ENCODE measurements at regions not wholly inside any gene's neighbourhood (a gene's known extent, or its start where the extent isn't known, plus 50 kb on each side); places are given as distances from the start of the nearest gene placed in this dataset.

DNA sequence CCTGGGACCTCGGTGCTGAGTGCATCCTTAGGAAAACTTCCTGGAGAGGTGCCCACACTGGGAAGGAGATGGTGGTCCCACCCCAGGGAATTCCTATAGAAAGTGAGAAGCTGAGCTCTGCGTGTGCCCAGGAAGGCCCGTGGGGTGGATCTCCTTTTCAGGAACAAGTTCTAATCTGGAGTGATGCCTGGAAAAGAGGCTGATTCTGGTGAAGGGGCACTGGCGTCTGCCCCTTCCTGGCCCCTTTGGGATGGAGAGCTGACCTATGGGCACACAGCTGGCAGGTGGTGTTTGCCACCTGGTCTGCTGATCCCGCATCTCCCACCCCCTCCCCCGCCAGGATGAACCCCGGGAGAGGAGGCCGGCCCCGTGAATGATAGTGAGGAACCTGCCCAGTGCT is 142.0 kb upstream of the RTL1 start:
- DNase-seq (ENCODE audit: low read depth in 2 of 2): no peak

DNA sequence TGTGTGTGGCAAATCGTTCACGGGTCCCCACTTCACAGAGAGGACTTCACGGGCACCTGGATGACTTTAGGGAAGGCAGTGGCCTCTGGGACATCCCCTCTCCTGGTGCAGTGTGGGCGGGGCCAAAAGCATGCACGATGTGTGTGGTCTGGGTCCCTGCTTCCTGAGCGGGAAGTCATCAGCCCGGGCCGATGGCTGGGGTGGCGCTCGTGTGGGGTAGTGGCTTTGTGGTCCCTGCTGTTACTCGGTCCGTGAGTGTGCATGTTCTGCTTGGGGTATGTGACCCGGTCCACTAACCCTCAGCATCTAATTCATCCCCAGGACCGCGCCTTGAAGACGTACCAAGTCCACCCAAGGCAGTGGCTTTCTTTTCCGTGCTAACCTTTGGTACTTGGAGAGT is 142.5 kb upstream of the RTL1 start:
- DNase-seq (ENCODE audit: low read depth in 2 of 2): no peak

DNA sequence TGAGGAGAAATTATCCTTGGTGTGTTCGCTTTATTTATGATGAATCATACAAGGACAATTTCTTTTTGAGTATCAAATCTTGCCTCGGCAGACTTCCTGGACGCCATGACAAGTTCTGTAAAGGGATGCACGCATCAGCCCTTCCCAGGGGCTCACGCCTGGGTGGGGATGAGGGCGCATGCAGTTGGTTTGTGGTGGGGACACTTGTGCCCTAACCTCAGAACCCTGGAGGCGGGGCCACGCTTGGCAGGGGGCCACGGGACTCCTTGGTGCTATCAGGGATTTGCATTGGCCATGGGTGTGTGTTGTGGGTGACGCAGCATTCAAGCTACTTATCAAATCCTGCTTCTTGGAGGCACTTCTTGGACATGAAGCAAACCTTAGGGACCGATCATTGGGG is 143.8 kb upstream of the RTL1 start:
- DNase-seq (ENCODE audit: low read depth in 2 of 2): no peak

DNA sequence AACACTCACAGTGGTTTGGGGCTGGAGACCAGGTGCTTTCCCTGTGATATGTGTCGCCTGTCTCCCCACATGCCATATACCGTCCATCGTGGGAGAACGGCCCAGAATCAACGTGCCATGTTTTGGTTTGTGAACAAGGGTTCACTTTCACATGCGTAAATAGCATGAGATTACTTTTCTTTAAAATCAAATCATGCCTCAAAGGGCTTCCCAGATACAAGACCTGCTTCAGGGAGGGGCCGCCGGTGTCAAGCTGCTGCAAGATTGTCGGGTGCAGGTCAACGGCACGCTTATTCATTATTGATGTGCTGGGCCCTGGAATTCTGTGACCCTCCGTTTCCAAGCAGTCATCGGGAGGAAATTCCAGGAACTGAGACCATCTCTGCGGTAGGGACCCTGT is 145.2 kb upstream of the RTL1 start:
- no peak for DNase-seq (ENCODE audit: low read depth in 2 of 2)

DNA sequence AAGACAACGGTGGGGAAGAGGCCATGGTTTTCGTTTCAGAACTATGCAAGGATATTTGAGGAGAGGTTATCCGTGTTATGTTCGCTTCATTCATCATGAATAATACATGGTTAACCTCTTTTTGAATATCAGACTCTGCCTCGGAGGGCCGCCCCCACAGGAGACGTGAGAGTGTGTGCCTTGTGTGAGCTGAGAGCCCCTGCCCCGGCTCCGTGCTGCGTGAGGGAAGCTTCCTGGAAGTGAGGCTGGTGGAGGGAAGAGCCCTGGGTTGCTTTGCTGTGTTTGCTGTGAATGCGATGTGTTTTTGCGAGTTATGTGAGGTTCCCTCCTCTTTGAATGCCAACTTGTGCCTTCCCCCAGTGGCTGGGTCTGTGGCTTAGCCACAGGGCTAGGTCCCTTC is 146.0 kb upstream of the RTL1 start:
- no peak for DNase-seq (ENCODE audit: low read depth in 2 of 2)

DNA sequence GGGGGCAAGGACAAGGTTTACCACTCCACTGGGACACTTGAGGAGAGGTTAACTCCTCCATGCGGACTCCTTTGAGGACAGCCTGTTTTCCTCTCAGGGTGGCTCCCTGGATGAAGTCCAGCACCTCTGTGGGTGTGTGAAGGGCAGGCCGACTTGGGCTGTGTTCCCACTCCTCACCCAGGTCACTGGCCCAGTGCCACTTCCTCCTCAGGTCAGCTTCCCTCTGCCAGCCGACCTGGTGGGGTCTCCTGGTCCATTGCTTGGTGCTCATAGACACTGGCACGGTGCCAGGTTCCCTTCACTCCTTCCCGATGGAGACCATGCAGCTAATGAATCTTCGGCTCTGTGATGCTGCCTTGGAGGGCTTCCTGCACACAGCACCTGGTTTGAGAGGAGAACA is 146.4 kb upstream of the RTL1 start:
- no peak for DNase-seq (ENCODE audit: low read depth in 2 of 2)

DNA sequence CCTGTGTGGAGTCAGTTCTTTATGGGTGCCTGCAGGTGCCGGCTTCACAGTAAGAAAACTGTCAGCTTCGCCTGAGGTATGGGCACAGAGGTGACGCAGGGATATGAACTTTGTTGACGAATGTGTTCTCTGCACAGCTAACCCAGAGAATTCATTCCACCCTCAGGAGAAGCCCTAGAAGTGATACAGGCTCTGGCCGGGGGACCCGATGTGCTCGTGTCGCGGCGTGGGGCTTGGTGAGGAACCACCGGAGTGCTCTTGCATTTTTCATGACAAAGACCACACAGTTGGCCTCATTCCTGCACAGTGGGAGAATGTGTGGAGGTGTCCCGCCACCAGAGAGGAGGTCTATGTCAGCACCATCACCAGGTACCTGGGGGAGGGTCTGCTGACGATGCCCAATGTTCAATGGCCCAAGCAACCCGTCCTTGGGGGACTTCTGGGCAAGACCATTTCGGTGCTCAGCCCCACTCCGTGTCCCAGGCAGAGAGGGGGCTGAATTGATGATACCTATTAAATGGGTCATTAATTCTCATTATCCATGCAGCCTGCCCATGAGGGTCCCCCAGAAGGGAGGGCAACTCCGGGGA is 147.5 kb upstream of the RTL1 start:
- no peak for DNase-seq (ENCODE audit: low read depth in 2 of 2)

DNA sequence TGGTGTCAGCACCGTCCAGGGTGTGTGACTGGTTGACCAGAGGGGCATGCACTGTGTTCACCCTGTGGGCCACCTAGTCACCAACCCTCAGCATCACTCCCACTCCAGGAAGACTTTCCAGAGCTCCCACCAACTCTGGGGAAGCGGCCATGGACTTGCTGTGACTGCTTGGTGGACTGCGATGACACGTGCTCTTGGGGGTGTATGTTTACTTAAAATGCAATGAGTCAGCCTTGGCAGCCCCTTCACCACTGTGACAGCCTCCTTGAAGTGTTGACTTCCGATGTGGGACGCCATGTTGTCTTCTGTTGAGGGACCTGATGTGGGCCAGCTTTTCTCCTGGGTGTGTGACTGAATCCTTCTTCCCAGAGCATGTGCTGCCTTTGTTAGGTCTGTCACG is 151.1 kb upstream of the RTL1 start:
- DNase-seq (ENCODE audit: low read depth in 2 of 2): no peak

DNA sequence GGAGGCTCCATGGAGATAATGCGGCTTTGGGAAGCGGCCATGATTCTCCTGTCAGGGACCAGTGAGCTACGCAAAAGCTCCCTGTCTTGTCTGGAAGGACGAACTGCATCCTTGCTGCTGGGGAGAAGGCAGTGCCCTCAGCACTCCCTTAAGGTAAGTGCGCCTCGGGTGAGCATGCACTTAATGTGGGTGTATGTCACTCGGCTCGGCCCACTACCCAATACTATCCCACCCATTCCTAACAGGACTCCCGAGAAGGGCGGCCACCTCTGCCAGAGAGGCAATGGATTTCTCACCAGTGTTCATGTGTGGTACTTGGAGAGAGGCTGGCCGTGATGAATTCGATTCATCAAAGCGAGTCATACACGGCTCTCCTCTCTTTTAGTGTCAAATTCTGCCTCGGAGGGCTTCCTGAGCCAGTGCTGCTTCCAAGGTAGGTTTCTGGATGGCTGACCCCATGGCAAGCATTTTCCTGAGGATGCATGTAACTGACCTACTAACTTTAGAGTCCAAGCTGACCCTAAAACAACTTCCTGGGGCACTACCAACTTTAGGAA is 151.7 kb upstream of the RTL1 start:
- DNase-seq (ENCODE audit: low read depth in 2 of 2): no peak

DNA sequence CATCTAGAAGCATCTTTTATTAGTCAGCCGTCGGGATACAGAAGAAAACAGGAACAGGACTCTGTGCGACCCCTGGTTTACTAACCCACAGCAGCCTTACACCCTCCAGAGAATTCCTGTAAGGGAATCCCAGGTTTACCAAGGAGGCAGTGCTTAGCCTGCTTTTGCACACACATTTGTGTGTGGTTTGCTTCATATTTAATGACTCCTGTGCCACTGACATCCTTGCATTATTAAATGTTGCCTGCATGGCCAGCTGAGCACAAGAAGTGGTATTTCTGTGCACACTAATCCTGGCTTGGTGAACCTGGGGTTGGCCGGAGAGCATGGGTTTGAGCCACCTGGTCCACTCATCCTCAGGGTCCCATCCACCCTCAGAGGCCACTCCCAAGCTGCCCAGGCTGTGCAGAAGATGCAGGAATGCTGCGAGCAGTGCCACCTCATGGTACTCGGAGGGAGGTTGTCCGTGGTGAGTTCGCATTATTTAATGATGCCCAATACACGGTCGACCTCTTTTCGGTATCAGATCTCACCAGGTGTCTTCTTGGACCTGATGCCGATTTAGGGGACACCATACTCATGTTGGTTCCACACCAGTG is 152.4 kb upstream of the RTL1 start:
- no peak for DNase-seq (ENCODE audit: low read depth in 2 of 2)

DNA sequence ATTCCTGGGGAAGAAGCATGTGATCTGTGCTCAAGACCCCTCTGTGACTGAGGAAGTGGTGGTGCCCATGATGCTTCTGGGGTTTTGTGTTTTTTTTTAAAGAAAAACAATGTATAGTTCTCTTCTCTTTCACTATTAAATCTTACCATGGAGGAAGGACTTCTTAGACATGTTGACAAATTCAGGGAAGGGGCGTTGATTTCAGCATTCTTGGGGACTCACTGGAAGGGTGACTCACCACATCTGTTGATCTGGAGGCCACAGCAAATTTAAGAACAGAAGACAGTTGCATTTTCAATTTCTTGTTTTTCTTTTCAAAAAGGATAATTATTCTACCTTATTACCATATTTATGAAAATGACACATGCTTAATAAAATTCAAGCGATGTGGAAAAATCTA is 152.9 kb upstream of the RTL1 start:
- no peak for DNase-seq (ENCODE audit: low read depth in 2 of 2)

DNA sequence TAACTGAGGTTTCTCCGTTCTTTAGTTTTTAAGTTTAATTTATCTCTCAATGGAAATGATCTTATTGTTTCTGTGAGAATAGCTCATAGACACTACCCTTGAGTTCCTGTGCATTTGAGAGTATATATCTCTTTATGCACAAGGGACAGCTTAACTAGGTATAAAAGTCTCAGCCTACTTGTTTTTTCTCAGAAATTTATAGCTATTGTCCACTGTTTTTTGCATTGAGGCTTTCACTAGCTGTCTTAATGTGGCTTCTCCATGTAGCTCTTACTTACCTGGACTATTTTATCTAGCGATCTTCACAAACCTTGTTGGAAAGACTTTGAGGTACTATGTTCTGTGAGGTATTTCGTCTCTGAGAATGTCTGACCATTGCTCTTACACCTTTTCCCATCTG is 153.9 kb upstream of the RTL1 start:
- no peak for DNase-seq (ENCODE audit: low read depth in 2 of 2)

DNA sequence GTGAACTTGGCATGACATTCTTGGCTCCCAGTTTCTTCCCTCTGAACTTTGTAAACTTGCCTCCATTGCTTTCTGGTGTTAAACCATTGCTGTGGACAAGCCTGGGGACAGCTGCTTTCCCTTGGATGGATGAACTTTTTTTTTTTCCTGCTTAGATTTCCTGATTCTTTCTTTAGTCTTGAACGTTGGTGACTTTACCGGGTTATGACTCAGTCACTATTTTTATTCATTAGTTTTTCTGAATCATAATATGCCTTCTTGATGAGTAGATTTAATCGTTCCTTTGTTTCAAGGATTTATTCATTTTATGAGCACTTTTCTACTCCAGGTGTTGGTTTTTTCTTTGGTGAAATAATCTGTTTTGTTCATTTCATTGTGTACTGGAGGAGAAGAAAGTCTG is 155.0 kb upstream of the RTL1 start:
- DNase-seq (ENCODE audit: low read depth in 2 of 2): no peak

DNA sequence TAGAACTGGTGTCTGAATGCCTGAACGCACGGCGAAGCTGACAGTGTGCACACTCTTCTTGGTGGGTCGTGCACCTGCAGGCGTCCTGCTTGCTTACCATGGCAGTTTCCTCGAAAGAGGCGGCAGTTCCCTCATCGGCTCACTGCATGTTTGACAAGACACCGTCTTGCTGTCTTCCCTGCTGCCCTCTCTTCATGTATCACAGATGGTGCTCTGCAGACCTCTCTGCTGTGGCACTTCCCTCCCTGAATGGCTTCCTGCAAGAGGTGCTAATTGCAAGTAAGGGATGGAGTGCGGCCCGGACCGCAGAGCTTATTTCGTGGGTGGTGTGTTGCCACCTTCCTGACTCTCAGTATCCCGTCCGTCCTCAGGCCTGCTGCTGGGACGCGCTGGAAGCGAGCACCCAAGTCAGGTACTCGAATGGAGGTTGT is 156.7 kb upstream of the RTL1 start:
- no peak for DNase-seq (ENCODE audit: low read depth in 2 of 2)

DNA sequence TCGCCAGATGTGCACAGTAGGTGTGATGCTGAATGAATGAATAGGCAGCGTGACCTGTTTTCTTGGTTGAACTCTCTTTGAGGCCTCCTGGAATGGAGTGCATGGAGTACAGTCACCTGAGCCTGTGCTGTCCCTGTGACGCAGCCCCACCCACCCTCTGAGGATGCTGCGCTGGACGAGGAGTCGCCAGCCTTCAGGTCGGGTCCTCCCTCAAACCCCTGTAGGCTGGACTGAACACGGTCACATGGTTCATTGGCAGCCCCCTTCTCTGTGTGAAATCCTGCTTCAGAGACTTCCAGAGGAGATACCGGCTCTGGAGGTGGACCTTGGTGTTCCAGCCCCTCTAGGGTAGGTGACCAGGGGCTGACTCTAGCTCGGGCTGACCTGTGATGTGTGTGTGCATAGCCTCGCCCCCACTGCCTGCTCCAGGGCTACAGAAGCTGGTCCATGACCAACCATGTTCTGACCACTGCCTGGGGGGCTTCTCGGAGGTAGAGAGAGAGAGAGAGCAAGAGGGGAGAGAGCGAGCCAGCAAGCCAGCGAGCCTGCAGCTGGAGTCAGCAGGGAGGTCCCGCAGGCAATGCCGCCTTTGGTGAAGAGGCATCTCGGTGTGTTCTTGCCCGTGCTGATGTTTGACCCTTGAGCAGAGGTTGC is 158.0 kb upstream of the RTL1 start:
- DNase-seq (ENCODE audit: low read depth in 2 of 2): no peak

DNA sequence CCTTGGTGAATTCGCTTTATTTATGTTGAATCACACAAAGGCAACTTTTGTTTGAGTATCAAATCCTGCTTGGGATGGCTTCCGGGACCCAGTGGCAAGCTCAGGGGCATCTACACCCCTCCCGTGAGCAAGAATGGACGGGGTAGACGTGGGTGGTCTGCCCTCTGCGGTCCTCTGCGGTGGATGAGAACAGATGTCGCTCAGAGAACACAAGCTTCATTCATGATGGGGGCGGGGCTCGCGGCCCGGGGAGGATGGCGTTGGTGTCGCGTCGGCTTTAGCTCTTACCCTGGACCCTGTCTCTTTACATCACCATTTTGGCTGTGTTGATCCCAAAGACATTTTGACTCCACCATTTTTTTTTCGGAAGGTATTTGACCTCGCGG is 158.5 kb upstream of the RTL1 start:
- DNase-seq (ENCODE audit: low read depth in 2 of 2): no peak

DNA sequence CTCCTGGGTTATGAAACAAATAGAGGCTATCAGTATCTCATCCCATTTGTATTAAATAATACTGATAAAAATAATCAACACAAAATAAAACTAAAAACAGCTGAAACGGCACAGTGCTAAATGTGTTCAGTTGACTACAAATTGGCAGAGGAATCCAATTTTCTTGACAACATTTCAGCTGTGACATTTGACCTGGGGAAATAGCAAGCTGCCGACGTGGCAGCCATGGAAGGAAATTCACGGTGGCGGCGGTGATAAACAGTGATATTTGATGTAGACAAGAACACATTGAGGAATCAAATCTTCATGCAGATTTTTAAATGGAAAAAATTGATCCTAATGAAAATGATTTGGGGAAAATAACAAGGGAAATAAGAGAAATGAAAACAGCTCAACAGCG is 159.1 kb upstream of the RTL1 start:
- DNase-seq (ENCODE audit: low read depth in 2 of 2): no peak

DNA sequence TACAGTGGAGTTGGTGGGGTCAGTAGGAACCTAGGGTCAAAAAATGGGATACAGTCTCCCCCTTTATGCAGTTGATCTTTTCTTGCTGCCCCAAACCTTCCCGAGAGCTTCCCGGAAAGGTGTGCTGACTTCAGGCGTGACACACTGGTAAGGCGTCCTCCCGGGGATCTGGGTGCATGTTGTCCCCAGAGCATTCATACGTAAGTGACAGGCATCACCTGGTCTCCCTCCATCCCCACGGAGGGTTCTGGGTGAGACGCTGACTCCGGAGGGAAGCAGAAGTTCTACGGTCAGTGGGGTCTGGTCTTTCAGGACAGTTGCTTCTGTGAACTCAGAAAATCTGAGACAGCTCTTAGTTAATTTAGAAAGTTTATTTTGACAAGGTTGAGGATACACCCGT is 159.6 kb upstream of the RTL1 start:
- no peak for DNase-seq (ENCODE audit: low read depth in 2 of 2)

DNA sequence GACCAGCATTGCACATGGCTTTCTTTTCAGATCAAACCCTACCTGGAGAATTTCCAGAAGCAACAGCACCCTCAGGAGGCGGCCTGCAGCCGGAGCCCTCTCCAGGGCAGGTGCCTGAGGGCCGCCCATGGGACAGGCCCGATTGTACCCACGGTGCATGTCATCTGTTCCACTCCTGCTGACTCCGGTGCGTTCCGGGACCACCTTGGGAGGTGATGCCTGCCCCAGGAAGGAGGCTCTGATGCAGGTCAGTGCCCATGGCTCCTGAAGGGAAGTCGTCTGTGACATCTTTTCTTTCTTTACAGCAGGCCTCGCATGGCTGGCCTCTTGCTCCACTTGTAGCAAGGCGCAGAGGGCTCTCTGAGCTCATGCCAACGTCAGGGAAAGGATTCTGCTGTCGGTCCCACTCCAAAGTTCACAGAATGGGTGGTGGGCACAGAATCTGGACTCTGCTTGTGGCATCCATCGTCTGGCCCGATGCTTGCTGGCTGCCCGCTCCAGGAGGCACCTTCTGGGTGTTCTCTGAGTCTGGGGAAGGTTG is 160.7 kb upstream of the RTL1 start:
- DNase-seq (ENCODE audit: low read depth in 2 of 2): no peak

DNA sequence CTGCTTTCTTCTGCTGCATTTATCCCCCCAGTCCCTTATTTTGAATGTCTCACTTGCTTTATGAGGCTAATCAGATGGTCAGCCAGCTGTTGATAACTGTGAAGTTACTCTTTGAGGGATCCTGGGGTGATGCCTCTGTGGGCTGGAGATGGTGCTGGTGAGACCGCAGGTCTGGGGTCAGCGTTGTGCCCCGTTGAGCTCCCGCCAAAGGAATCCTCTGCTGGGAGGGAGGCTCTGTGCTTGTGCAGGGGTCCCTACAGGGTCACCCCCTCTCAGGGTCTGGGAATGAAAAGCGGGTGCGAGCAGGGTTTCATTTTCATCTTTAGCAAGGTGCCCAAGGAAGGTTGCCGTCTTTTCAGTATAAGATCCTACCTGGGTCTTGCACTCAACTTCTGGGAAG is 161.2 kb upstream of the RTL1 start:
- DNase-seq (ENCODE audit: low read depth in 2 of 2): no peak

DNA sequence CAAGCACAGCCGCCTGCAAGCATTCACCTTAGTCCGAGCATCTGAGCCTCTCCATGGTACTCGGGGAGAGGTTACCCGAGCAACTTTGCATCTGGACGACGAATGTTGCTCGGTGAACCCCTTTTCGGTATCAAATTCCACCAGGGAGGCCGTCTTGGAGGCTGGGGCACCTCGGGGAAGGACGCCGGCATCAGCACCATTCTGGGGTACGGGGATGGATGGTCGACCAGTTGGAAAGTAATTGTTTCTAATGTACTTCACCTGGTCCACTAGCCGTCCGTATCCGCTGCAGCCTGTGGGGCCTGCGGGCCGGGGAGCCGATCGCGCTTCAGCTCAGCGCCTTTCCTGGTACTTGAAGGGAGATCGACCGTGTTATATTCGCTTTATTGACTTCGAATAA is 161.7 kb upstream of the RTL1 start:
- DNase-seq (ENCODE audit: low read depth in 2 of 2): no peak

DNA sequence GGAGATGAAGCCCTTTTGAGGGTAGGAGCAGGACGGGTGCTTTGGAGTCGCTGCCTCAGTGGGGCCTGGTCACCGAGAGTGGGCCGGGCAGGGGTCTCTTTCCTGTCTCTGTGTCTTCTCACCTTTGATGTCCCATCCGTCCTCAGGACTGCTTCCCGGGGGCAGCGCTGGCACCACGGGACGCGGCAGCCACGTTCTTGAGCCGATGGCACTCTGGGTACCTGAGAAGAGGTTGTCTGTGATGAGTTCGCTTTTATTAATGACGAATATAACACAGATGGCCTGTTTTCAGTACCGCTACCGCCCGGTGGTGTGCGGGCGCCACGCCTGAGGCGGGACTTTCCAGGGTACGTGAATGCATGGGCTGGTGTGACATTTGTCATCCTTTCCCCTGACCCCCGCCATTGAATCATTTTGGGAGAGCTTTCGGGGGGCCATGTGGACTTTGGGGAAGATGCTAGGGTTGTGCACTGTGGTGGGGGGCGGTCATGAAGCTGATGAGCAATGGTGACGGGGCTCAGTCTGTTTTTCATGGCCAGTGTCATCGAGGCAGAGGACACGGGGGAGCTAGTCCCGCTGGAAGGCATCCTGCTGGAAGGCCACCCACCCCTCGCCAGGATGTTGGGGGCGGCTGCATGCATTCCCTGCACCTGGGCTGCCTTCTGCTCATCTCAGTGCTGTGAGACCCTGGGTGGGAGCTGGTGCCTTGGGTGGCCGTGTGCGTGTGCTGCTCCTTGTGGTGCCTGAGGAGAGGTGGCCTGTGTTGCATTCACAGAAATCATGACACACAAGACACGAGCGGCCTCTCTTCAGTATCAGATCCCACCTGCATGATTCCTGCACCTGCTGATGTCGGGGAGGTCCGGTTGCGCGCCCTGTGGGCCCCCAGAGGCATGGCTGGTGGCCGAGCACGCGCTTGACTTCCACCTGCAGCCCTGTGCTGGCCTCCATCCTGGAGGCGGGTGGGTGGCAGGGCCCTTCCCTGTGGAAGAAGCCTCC is 162.5 kb upstream of the RTL1 start:
- DNase-seq (ENCODE audit: low read depth in 2 of 2): no peak
